Activated T-helper 1 cell treated with anti-CD3 and anti-CD28 coated beads, Interleukin-2, amount 50 U/mL, for 16 hours (primary cell): ENCODE measurements at regions not wholly inside any gene's neighbourhood (a gene's known extent, or its start where the extent isn't known, plus 50 kb on each side); places are given as distances from the start of the nearest gene placed in this dataset.
"Not testable (repeated sequence)": the region's sequence is repeated elsewhere in the genome, so short reads cannot be mapped to it uniquely, and the experiment has no call there.

Experiments used
- DNase-seq, 2 donors: peaks; one replicate each; pipeline ENCODE4 v3.0.0-alpha.2; 2020; ENCODE audit warnings: low read depth in 1 of 2, low spot score in 1 of 2

DNA sequence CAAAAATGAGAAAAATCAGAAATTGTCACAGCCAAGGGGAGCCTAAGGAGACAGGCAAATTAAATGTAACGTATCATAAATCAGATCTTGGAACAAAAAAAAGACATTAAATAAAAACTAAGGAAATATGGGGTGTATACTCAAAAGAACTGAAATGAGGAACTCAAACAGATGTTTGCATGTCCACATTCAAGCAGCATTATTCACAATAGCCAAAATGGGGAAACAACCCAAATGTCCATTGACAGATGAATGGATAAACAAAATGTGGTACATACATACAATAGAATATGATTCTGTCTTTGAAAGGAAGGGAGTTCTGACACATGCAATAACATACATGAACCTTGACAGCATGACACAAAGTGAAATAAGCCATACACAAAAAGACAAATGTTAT is 155.8 kb upstream of the KLF7 start:
- DNase-seq = no peak

DNA sequence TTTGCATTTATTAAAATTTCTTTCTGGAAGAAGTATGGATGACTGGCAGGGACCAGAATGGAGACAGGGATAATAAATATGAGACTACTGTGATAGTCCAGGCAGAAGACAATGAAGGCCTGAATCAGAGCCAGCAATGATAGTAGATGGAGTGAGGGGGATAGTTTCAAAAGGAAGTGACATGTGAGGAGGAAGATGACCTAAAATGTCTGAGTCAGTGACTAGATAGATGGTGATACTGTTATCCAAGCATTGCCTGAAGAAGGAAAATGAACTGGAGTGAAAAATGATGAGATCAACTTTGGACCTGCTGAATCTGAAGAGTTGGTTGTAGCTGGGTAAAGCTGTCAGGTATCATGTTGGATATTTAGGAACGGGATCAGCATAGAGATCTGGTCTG is 158.3 kb upstream of the KLF7 start:
- DNase-seq = no peak

- no peak for DNase-seq
Measured at GRCh38 chr2:207327513-207327912, 161.8 kb upstream of the KLF7 start.

- DNase-seq = no peak
Measured at GRCh38 chr2:207328944-207329386, 163.2 kb upstream of the KLF7 start.

- DNase-seq = peak in 1 of 2 donors; percentile 23
Measured at GRCh38 chr2:207330912-207331311, 165.2 kb upstream of the KLF7 start.

- DNase-seq = no peak
Measured at GRCh38 chr2:207331674-207332073, 165.9 kb upstream of the KLF7 start.

DNA sequence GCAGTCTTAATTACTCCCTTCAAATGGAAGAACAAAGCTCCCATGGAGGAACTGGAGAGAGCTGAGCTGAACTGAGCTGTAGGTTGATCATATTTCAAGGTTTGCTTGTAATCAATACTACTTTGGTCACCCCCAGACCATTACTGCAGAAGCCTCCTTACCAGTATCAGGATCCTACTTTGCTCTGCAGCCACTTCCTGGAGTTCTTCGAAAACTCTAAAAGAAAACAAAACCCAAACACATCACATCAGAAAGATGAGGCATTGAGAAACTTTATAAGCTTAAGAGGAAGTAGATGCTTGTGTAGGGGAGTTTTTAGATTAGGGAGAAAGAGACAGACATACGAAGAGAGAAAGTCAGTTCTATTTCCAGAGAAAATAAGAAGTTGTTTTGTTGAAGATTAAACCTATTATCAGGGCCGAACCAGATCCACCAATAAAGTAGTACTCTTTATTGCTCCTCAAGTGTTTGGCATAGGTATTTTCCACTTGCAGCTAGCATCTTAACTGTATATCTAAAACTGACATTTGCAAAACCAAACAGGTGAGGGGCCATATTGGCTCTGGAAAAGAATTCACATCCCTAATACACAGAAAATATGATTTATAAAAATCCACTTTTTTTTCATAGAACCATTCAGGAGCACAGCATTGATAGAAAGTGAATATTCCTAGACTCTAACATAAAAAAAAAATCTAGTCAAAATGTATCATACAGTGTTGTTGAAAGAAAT is 166.9 kb upstream of the KLF7 start:
- no peak for DNase-seq

GRCh38 chr2:207333599-207334300 is 168.0 kb upstream of the KLF7 start:
- no peak for DNase-seq

DNA sequence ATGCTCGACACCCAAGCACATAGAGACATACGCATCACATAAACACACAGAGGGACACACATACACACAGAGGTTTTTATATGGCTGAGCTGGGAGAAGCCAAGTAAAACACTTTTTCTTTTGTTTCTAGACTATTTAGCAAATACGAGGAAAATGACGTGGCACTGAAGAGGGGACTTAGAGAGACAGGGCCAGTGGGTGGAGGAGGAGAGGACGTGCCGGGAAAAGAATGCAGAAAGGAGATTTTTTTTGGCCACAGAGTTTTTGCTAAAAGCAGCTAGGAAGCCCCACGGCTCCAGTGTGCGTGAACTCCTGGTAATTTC is 168.5 kb upstream of the KLF7 start:
- DNase-seq = no peak

DNA sequence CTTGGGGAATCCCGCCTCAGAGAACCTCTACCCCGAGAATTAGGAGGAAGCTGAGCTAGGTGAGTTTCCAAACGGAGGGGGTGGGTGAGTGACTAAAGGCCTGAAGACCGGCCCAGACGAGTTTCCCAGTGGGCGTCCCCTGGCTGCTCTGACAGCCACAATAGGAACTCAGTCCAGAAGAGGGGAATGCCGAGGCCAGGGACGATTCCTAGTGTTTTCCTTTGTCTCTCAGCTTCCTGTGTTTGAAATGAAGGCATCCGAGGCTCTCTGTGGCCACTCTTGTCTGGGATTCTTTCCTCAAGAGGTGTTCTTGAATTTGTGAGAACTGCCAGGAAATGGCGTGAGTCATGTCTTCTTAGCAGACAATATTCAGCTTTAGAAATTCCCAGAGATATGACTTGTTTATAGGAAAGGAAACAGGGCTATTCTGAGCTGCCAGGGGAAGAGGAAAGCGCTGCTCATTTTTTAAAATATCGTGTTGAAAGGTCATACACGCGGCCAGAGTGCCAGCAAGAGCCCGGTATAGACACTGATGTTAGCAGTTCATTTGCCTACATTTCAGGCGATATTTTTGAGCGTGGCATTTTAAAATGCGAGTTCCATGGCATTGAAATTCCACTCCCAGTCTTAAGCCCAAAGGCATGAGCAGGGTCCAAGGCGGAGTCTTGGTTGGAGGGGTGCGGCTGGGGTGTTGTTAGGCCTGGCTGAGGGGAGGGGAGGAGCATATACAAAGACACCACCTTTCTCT is 169.1 kb upstream of the KLF7 start:
- no peak for DNase-seq

GRCh38 chr2:207337234-207338219 is 171.8 kb upstream of the KLF7 start:
- DNase-seq = no peak

- no peak for DNase-seq
Measured at GRCh38 chr2:207338220-207338607, 172.5 kb upstream of the KLF7 start.

DNA sequence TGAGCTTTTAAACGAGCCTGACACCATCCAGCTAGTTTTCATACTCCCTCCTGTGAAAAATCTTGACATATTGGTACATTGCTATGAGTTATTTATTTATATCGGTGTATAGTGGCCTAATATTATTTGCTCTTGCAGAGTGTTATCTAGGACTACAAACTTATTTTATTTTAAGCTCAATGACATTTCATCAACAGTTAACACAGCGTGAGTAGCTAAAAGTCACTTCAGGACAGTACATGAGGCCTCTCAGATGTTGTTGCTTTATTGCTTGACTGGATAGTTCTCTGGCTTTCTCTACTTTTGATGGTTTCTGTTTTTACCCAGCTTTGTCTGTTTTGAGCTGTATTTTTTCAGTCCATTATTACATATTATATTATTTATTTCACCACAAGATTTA is 172.9 kb upstream of the KLF7 start:
- no peak for DNase-seq

- DNase-seq = no peak
Measured at GRCh38 chr2:207341112-207341750, 175.5 kb upstream of the KLF7 start.

DNA sequence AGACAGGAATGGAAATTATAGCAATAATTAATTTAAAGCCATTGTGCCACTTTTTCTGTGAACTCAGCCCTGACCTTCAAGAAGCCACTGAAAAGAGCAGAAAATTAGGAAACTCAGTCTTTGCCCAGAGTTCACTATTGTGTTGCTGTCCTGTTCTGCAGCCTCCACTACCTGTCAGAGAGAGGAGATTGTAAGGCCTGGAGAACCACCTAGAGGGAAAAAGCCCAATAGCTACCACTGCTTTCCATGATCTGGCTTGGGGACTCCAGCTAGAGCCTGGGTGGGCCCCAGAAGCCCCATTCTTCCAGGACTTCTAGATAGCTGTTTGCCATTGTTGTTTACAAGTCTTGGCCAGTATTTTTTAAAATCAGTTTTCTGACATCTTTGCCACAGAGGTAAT is 176.1 kb upstream of the KLF7 start:
- DNase-seq = no peak

GRCh38 chr2:207344596-207345394 is 179.0 kb upstream of the KLF7 start:
- not testable (repeated sequence) for DNase-seq

DNA sequence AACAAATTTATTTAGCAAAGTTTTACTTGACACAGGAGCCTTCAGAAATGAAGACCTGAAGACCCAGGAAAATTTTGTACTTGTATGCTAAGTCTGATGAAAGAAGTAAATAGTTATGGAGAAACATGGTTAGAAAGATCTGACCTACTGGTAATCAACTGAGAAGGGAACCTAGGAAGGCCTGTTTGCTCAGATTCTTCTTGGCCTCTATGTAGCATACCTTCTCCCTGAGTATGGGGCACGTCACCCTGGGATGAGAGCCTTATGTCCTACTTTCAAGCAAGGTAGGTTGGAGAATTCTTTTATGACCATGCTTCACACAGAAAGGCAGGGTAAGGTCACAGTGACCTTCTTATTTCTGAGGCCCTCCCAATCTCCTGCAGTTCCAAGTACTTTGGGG is 178.6 kb upstream of the CREB1 start:
- no peak for DNase-seq

DNA sequence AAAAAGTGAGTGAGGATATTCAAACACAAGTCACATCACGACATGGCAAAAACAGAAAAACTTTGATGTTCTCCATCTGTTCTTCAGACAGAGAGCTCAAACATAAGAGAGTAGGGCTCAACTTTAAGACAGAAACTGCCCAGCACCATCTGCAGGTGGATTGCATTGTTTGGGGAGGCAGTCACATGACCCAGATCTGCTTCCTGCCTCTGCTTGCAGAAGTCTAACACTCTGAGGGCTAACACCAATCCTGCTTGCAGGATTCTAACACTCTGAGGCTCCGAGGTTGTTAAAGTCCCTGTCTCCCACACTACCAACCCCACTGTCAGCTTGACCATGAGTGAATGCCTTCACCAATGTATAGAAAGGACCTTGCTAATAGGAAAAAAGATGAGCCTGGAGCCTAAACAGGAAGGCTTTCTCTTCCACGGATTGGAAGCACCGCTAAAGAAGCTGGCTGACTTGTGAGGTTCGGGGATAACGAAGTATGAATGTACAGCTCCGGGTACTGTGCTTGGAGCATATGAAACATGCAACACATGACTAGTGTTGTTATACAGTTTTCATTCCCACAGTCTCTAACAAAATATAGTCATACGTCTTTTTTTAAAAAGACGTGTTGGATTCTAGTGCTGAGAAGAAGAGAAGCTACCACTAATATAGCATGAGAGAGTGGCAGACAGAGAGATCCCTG is 176.6 kb upstream of the CREB1 start:
- DNase-seq = no peak

- no peak for DNase-seq
Measured at GRCh38 chr2:207353836-207354235, 175.9 kb upstream of the CREB1 start.
